NCI-H524 treated with DMSO at 0.1 percent for 48 hours (cell line): ENCODE measurements at regions not wholly inside any gene's neighbourhood (a gene's known extent, or its start where the extent isn't known, plus 50 kb on each side); places are given as distances from the start of the nearest gene placed in this dataset.

ENCODE experiments used
- DNase-seq: peaks from one replicate; lab custom pipeline; 2025; lab: John Stamatoyannopoulos, UW

GRCh38 chr2:19717446-19717845 lies 184.3 kb downstream of the TTC32 start:
- DNase-seq = no peak

- DNase-seq = no peak
These were observed 186.9 kb downstream of the TTC32 start for GRCh38 chr2:19714926-19715325.

GRCh38 chr2:19712850-19713249 lies 188.9 kb downstream of the TTC32 start:
- no peak for DNase-seq

- no peak for DNase-seq
These were observed 190.1 kb downstream of the TTC32 start for GRCh38 chr2:19711470-19712372.

GRCh38 chr2:19710230-19710629 lies 191.6 kb downstream of the TTC32 start:
- DNase-seq = no peak

GRCh38 chr2:19709553-19709952 lies 192.2 kb downstream of the TTC32 start:
- DNase-seq = no peak

- DNase-seq = no peak
These were observed 193.0 kb downstream of the TTC32 start for GRCh38 chr2:19708776-19709175.

GRCh38 chr2:19706332-19706731 lies 195.5 kb downstream of the TTC32 start:
- DNase-seq = no peak

GRCh38 chr2:19702267-19702666 lies 199.5 kb downstream of the TTC32 start:
- DNase-seq = no peak

GRCh38 chr2:19700861-19701585 lies 200.8 kb downstream of the TTC32 start:
- DNase-seq = no peak

GRCh38 chr2:19697131-19697530 lies 204.7 kb downstream of the TTC32 start:
- no peak for DNase-seq

GRCh38 chr2:19695706-19696105 lies 206.1 kb downstream of the TTC32 start:
- DNase-seq = no peak

- DNase-seq = no peak
These were observed 209.9 kb downstream of the TTC32 start for GRCh38 chr2:19691892-19692291.

GRCh38 chr2:19690429-19690828 lies 211.4 kb downstream of the TTC32 start:
- no peak for DNase-seq

GRCh38 chr2:19689646-19690168 lies 212.1 kb downstream of the TTC32 start:
- DNase-seq = no peak

GRCh38 chr2:19688059-19688458 lies 213.7 kb downstream of the TTC32 start:
- no peak for DNase-seq

- no peak for DNase-seq
These were observed 214.6 kb downstream of the TTC32 start for GRCh38 chr2:19687017-19687659.

GRCh38 chr2:19686439-19686838 lies 215.3 kb downstream of the TTC32 start:
- DNase-seq = no peak

- DNase-seq = no peak
These were observed 216.1 kb downstream of the TTC32 start for GRCh38 chr2:19685731-19686130.

GRCh38 chr2:19684516-19684915 lies 217.3 kb downstream of the TTC32 start:
- no peak for DNase-seq

GRCh38 chr2:19683556-19683955 lies 218.2 kb downstream of the TTC32 start:
- DNase-seq = no peak

- no peak for DNase-seq
These were observed 219.3 kb downstream of the TTC32 start for GRCh38 chr2:19682493-19682892.
